ENCODE measurements at regions not wholly inside any gene's neighbourhood (a gene's known extent, or its start where the extent isn't known, plus 50 kb on each side); places are given as distances from the start of the nearest gene placed in this dataset.

DNA sequence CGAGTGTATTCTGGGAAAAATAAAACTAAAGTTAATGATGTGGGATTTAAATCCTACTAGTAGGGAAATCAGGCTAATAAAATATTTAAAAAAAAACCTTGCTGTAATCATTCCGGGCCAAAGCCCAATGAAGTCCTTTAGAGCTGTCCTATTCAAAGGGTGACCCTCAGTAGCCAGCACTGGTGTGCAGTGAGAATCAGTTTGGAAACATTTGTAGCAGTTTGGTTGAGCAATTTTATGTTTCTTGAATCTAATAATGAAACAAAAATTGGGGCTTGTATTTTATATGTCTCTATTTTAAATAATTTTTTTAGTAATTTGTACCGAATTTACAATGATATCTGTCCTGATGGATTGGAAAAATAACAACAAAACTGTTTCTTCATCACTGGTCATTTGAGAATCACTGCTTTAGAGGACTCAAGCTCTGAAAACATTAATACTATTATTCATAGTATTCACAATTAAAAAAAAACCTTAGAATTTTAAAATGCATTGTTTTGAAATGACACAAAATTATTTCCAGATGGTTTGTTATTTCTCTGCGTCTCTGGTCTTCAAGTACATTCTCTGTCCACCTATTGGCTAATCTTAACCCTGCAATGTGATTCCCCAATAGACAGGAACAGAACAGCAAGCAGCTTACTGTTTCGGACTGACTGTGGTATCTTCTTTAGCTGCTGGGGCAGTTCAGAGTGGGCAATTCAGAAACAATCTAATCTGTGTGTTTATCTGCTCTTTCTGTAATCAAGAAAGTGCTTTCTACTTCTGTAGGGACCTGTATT lies 71.2 kb downstream of the OTOL1 start:
- TF ChIP-seq, protein P1, sequence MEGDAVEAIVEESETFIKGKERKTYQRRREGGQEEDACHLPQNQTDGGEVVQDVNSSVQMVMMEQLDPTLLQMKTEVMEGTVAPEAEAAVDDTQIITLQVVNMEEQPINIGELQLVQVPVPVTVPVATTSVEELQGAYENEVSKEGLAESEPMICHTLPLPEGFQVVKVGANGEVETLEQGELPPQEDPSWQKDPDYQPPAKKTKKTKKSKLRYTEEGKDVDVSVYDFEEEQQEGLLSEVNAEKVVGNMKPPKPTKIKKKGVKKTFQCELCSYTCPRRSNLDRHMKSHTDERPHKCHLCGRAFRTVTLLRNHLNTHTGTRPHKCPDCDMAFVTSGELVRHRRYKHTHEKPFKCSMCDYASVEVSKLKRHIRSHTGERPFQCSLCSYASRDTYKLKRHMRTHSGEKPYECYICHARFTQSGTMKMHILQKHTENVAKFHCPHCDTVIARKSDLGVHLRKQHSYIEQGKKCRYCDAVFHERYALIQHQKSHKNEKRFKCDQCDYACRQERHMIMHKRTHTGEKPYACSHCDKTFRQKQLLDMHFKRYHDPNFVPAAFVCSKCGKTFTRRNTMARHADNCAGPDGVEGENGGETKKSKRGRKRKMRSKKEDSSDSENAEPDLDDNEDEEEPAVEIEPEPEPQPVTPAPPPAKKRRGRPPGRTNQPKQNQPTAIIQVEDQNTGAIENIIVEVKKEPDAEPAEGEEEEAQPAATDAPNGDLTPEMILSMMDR (IDR thresholded peaks at IDR 0.05; ENCODE audit: low read depth, low read length): no peak
- no peak for TF ChIP-seq EZH2phosphoT487 (IDR thresholded peaks at IDR 0.05; ENCODE audit: low read depth)

All from OCI-LY3 (cell line).